ENCODE measurements at regions not wholly inside any gene's neighbourhood (a gene's known extent, or its start where the extent isn't known, plus 50 kb on each side); places are given as distances from the start of the nearest gene placed in this dataset.

- POLR2A ChIA-PET: no interaction called here
- DNase-seq (ENCODE audit: low read depth, low spot score): no peak
- CTCF ChIA-PET: no interaction called here
- no peak overlapping the region for H3K4me3 ChIP-seq (ENCODE audit: low read depth, low read length)
- TF ChIP-seq, protein P1, sequence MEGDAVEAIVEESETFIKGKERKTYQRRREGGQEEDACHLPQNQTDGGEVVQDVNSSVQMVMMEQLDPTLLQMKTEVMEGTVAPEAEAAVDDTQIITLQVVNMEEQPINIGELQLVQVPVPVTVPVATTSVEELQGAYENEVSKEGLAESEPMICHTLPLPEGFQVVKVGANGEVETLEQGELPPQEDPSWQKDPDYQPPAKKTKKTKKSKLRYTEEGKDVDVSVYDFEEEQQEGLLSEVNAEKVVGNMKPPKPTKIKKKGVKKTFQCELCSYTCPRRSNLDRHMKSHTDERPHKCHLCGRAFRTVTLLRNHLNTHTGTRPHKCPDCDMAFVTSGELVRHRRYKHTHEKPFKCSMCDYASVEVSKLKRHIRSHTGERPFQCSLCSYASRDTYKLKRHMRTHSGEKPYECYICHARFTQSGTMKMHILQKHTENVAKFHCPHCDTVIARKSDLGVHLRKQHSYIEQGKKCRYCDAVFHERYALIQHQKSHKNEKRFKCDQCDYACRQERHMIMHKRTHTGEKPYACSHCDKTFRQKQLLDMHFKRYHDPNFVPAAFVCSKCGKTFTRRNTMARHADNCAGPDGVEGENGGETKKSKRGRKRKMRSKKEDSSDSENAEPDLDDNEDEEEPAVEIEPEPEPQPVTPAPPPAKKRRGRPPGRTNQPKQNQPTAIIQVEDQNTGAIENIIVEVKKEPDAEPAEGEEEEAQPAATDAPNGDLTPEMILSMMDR (IDR thresholded peaks at IDR 0.05; ENCODE audit: insufficient read depth, low read length, missing control alignments): no peak
Measured at GRCh38 chr17:69949496-69949895, 125.5 kb upstream of the KCNJ16 start.

DNA sequence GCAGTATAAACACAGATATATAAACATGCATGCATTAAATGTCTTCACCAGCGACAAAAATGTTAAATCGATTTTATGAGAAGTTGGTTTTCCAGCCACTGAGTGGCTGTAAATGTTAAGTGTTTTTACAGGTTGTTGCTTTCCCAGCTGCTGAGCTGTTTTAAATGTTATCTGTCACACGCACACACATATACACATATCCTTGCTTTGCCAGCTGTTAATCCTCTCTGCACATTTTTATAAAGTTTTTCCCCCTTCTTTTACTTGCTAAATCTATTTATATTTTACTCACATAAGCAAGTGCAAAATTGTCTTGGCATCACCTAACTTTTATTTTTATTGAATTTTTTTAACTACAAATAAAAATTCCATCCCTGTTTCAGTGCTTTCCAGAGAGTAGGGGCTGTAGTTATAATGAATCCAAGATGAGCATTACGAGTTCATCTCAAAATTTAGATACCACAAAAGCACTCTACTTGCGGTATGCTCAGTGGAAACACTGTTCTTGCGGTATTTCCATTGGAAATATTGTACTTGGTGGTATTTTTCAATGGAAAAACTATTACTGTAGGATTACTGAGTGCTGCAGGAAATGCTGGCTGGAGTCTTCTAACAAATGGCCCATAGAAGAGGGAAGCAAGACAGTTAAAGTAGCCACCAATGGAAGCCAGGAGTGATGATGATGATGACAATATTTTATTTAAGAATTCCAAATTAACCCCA, 124.9 kb upstream of the KCNJ16 start:
- no peak overlapping the region for H3K4me3 ChIP-seq (ENCODE audit: low read depth, low read length)
- ChIA-PET CTCF (no interaction called here), POLR2A (no interaction called here)
- DNase-seq (ENCODE audit: low read depth, low spot score): no peak
- TF ChIP-seq, protein P1 (IDR thresholded peaks at IDR 0.05; ENCODE audit: insufficient read depth, low read length, missing control alignments): no peak

GRCh38 chr17:69950701-69951418, 124.2 kb upstream of the KCNJ16 start:
- TF ChIP-seq, protein P1 (IDR thresholded peaks at IDR 0.05; ENCODE audit: insufficient read depth, low read length, missing control alignments): no peak
- CTCF ChIA-PET: no interaction called here
- DNase-seq (ENCODE audit: low read depth, low spot score): no peak
- POLR2A ChIA-PET: no interaction called here
- no peak overlapping the region for H3K4me3 ChIP-seq (ENCODE audit: low read depth, low read length)

GRCh38 chr17:69954241-69954925, 120.6 kb upstream of the KCNJ16 start:
- DNase-seq (ENCODE audit: low read depth, low spot score): no peak
- TF ChIP-seq, protein P1 (IDR thresholded peaks at IDR 0.05; ENCODE audit: insufficient read depth, low read length, missing control alignments): no peak
- CTCF ChIA-PET: no interaction called here
- POLR2A ChIA-PET: no interaction called here
- H3K4me3 ChIP-seq (ENCODE audit: low read depth, low read length): no peak overlapping the region

DNA sequence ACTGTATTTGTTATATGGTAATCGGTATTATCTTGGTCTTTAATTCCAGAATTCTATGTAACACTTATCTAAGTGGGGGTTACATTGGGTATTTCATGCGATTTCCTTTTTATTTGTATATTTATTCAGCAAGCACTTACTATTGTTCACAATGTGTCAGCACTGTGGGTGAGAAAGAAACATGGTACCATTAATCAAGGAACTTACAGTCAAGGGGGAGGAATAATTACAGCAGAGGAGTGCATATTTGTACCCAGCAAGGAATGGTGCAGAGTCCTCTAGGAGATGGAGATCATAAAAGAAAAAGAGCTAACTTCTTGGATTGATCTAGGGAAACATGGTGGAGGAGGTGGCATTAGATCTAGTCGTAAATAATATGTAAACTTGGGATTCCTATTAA, 117.0 kb upstream of the KCNJ16 start:
- H3K4me3 ChIP-seq (ENCODE audit: low read depth, low read length): no peak overlapping the region
- no peak for DNase-seq (ENCODE audit: low read depth, low spot score)
- ChIA-PET CTCF (no interaction called here), POLR2A (no interaction called here)
- TF ChIP-seq, protein P1 (IDR thresholded peaks at IDR 0.05; ENCODE audit: insufficient read depth, low read length, missing control alignments): no peak

DNA sequence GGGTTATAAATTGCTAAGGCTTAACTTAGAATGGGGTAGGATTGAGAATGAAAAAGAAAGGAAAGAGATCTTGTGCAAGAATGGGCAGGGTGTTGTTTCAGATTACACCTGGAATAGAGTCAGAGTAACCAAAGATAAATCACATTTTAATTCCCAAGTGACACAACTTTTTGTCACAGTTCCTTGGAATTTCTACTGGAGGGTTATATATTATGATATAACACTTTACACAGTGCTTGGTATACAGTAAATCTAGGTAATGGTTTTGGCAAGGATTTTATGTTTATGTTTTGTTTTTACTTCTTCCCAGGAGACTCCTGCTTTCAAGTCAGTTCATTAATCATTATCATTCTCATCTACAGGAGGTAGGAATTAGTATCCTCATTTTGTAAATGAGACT, 115.7 kb upstream of the KCNJ16 start:
- CTCF ChIA-PET: no interaction called here
- DNase-seq (ENCODE audit: low read depth, low spot score): no peak
- H3K4me3 ChIP-seq (ENCODE audit: low read depth, low read length): no peak overlapping the region
- TF ChIP-seq, protein P1 (IDR thresholded peaks at IDR 0.05; ENCODE audit: insufficient read depth, low read length, missing control alignments): no peak
- POLR2A ChIA-PET: no interaction called here

All from AG04449 (cell line).